ENCODE measurements at regions not wholly inside any gene's neighbourhood (a gene's known extent, or its start where the extent isn't known, plus 50 kb on each side); places are given as distances from the start of the nearest gene placed in this dataset.

DNA sequence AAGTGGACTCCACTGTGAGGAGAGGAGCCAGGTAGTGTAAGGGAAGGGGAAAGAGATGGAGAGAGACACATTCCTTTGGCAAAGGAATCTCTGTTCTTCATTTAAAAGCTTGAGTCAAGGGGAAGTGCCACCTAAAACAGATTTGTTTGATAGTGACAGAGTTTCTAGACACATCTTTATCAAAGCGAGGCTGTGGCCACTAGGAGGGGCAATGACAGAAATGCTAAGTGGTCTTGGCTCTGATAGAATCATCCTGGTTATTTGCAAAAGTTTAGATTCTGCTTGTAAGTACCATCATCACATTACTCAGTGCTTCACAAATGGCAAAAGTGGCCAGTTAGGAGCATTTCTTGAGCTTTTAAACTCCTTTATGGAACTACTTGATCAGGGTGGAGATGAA is 261.4 kb downstream of the CNTN3 start:
- Histone ChIP-seq H3K79me2 (ENCODE audit: low read depth) (no peaks in the 10 kb centered on the region), H3K4me2 (no peak overlapping the region), H3K4me3 (no peak overlapping the region), H3K27ac (no peak overlapping the region), H2AFZ (replicated peaks) (peak overlapping the region; percentile 31), H3K9ac (no peak overlapping the region), H3K4me1 (no peaks in the 10 kb centered on the region), H3K9me3 (ENCODE audit: low read depth) (no peaks in the 10 kb centered on the region), H3K27me3 (no peaks in the 10 kb centered on the region), H3K36me3 (peaks cover 3% of the 10 kb centered on the region), H4K20me1 (ENCODE audit: low read depth) (no peaks in the 10 kb centered on the region), H3F3A (ENCODE audit: low read depth) (no peaks in the 10 kb centered on the region)
- peak; percentile 23 for DNase-seq (ENCODE audit: low spot score)
- no peak overlapping the region for H3K27ac Mint-ChIP-seq
- no peaks in the 10 kb centered on the region for H3K9me3 Mint-ChIP-seq
- H3K4me3 Mint-ChIP-seq, result no peak overlapping the region
- H3K27me3 Mint-ChIP-seq (ENCODE audit: insufficient read depth, low read depth), result peaks cover 5% of the 10 kb centered on the region
- TF ChIP-seq CTCF (IDR thresholded peaks at IDR 0.05), result peak; percentile 49
- TF ChIP-seq EZH2phosphoT487 (IDR thresholded peaks at IDR 0.05), result no peak
- no peak for TF ChIP-seq EZH2 (IDR thresholded peaks at IDR 0.05)
- no peaks in the 10 kb centered on the region for H3K36me3 Mint-ChIP-seq
- H3K4me1 Mint-ChIP-seq, result no peaks in the 10 kb centered on the region

DNA sequence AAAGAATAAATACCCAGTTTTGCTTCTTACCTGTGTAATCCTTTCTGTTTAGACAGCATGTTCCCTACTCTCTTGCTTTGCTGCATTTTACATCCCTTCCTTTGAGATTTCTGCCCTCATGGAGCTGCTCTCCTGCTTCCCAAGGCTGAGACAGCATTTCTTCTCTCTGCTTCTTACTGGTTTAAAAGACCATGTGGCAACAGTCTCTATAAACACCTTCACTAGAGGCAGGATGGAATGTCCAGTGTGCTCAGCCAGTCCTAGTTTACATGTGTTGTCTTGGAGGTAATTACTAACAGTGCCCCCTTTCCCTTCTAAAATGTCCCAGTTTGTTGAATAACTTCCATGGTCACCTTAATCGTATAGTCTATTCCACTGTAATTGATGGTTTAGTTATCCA is 262.3 kb downstream of the CNTN3 start:
- Histone ChIP-seq H3K36me3 (peaks cover 3% of the 10 kb centered on the region), H3K79me2 (ENCODE audit: low read depth) (no peaks in the 10 kb centered on the region), H3K27ac (no peak overlapping the region), H3K9me3 (ENCODE audit: low read depth) (no peaks in the 10 kb centered on the region), H3K4me3 (no peak overlapping the region), H4K20me1 (ENCODE audit: low read depth) (no peaks in the 10 kb centered on the region), H2AFZ (replicated peaks) (no peak overlapping the region), H3K4me2 (no peak overlapping the region), H3K27me3 (no peaks in the 10 kb centered on the region), H3K9ac (no peak overlapping the region), H3F3A (ENCODE audit: low read depth) (no peaks in the 10 kb centered on the region), H3K4me1 (no peaks in the 10 kb centered on the region)
- H3K4me1 Mint-ChIP-seq, result no peaks in the 10 kb centered on the region
- TF ChIP-seq CTCF (IDR thresholded peaks at IDR 0.05) (no peak), EZH2phosphoT487 (IDR thresholded peaks at IDR 0.05) (no peak), EZH2 (IDR thresholded peaks at IDR 0.05) (no peak)
- H3K27ac Mint-ChIP-seq, result no peak overlapping the region
- no peak overlapping the region for H3K4me3 Mint-ChIP-seq
- peaks cover 5% of the 10 kb centered on the region for H3K27me3 Mint-ChIP-seq (ENCODE audit: insufficient read depth, low read depth)
- H3K36me3 Mint-ChIP-seq, result no peaks in the 10 kb centered on the region
- DNase-seq (ENCODE audit: low spot score), result no peak
- H3K9me3 Mint-ChIP-seq, result no peaks in the 10 kb centered on the region

- Histone ChIP-seq H3F3A (ENCODE audit: low read depth) (no peaks in the 10 kb centered on the region), H3K4me3 (no peak overlapping the region), H2AFZ (replicated peaks) (no peak overlapping the region), H3K4me1 (no peaks in the 10 kb centered on the region), H3K36me3 (peaks cover 3% of the 10 kb centered on the region), H4K20me1 (ENCODE audit: low read depth) (no peaks in the 10 kb centered on the region), H3K27ac (no peak overlapping the region), H3K4me2 (no peak overlapping the region), H3K27me3 (no peaks in the 10 kb centered on the region), H3K9ac (no peak overlapping the region), H3K9me3 (ENCODE audit: low read depth) (no peaks in the 10 kb centered on the region), H3K79me2 (ENCODE audit: low read depth) (no peaks in the 10 kb centered on the region)
- DNase-seq (ENCODE audit: low spot score), result no peak
- Mint-ChIP-seq H3K27ac (no peak overlapping the region), H3K27me3 (ENCODE audit: insufficient read depth, low read depth) (peaks cover 5% of the 10 kb centered on the region), H3K36me3 (no peaks in the 10 kb centered on the region), H3K4me1 (no peaks in the 10 kb centered on the region), H3K9me3 (no peaks in the 10 kb centered on the region), H3K4me3 (no peak overlapping the region)
- TF ChIP-seq EZH2phosphoT487 (IDR thresholded peaks at IDR 0.05) (no peak), EZH2 (IDR thresholded peaks at IDR 0.05) (no peak), CTCF (IDR thresholded peaks at IDR 0.05) (no peak)
These were observed 263.2 kb downstream of the CNTN3 start for GRCh38 chr3:74351213-74351612.

DNA sequence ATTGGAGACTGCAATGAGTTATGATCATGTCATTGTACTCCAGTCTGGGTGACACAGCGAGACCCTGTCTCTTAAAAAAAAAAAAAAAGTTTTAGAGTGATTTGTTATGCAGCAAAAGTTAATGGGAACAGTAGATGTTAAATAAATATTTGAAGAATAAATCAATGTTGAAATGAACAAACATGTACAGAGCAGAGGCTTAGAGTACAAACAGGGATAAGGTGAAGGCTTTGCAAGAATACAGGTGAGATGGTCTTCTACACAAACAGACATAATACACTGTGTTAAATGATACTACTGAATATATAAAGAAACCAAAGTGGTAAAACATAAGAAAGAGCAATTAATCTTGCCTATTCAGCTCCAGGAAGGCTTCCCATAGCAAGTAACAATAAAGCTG is 265.4 kb downstream of the CNTN3 start:
- DNase-seq (ENCODE audit: low spot score), result no peak
- Mint-ChIP-seq H3K36me3 (no peaks in the 10 kb centered on the region), H3K4me1 (no peaks in the 10 kb centered on the region), H3K27me3 (ENCODE audit: insufficient read depth, low read depth) (peaks cover 5% of the 10 kb centered on the region), H3K27ac (no peak overlapping the region), H3K9me3 (no peaks in the 10 kb centered on the region), H3K4me3 (no peak overlapping the region)
- no peaks in the 10 kb centered on the region for H3K36me3 ChIP-seq
- no peaks in the 10 kb centered on the region for H3K4me1 ChIP-seq
- no peaks in the 10 kb centered on the region for H3K27me3 ChIP-seq
- H4K20me1 ChIP-seq (ENCODE audit: low read depth), result no peaks in the 10 kb centered on the region
- H3K4me3 ChIP-seq, result no peak overlapping the region
- no peak overlapping the region for H3K4me2 ChIP-seq
- H3F3A ChIP-seq (ENCODE audit: low read depth), result no peaks in the 10 kb centered on the region
- H3K9ac ChIP-seq, result no peak overlapping the region
- no peaks in the 10 kb centered on the region for H3K79me2 ChIP-seq (ENCODE audit: low read depth)
- TF ChIP-seq EZH2phosphoT487 (IDR thresholded peaks at IDR 0.05) (no peak), EZH2 (IDR thresholded peaks at IDR 0.05) (no peak), CTCF (IDR thresholded peaks at IDR 0.05) (no peak)
- H3K9me3 ChIP-seq (ENCODE audit: low read depth), result no peaks in the 10 kb centered on the region
- H2AFZ ChIP-seq (replicated peaks), result no peak overlapping the region
- no peak overlapping the region for H3K27ac ChIP-seq

All from neural progenitor cell (in vitro differentiated cells).